ENCODE measurements at regions not wholly inside any gene's neighbourhood (a gene's known extent, or its start where the extent isn't known, plus 50 kb on each side); places are given as distances from the start of the nearest gene placed in this dataset.

DNA sequence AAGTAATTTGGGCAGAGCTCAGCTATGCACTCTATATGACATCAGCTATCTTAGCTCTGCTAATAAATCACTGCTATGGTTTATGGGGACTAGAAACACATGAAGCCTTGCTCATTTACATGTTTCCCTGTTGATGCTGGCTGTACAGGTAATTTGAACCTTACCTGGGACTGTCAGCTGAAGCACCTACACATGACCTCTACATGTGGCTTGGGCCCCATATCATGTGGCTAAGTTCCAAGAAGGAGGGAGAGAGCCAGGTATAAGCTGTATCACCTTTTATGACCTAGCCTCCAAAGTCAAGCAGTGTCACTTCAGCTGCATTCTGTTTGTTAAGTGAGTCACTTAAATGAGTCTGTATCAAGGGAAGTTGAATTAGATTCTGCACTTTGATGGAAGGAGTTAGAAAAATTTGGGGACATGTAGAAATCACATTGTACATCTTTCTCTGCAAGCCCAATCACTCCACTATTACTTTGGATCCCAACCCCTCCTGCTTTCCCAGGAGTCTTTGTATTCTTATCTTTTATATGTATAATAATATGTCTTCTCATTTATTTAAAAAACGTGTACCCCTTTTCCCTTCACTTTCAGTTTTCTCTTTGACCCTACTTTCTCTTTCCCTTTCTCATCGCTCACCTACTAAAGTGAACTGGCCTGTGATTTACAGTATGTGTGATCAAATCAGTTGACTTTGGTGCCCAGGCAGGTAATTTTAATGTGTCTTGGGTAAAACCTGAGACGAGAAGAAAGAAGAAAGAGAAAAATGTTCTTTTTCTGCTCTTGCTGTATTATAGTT, 53.4 kb upstream of the PRKACB start:
- no peak for DNase-seq

DNA sequence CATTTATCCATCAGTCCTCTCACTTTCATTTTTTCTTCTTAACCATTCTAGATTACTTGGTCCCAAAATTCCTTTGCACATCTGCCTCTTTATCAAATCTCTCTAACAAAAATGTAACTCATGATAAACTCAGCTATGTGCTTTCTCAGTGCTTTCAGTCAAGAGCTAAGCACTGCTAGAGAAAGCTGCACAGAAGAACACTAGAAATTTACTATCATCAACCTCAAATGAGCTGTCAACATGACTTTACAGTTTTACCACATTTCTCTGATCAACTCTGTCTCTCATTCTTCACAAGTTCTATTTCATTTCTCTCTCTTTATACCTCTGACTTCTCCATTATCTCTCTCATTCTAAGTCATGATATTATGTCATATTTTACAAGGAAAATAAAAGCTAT, 54.2 kb upstream of the PRKACB start:
- no peak for DNase-seq

DNA sequence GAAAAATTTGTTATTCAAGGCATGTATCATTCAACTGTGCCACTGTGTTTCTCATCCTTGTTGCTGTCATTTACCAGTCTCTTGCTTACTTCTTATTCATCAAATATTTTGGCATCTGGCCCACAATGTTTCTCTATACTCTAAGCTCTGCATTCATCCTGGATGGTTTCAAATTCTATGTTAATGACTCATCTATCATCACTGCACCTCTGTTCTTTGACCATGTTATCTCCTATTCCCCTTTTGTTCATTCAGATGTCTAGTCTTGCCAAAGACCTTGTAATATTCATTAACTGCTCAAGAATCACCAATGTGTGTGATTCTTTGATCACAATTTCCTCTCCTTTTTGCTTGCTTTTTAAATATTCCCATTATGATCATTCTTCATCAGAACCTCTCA, 54.6 kb upstream of the PRKACB start:
- DNase-seq, result no peak

DNA sequence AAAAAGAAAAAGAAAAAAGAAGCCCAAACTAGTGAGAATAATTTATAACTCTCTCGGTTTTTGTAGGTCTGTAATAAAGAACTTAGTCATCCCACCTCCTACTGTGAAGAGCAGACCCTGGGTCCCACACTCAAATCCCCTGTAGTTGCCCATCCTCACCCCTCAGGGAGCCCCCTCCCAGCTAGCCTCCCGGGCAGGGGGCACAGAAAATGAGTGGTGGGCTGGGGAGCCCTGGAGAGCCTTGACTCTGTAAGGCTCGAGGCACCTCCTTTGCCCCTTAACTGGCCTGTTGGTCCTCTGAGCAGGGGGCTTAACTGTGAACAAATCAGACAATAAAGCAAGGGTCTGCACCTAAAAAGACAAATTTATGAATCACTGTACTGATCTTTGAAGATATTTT, 57.5 kb upstream of the PRKACB start:
- DNase-seq, result no peak

DNA sequence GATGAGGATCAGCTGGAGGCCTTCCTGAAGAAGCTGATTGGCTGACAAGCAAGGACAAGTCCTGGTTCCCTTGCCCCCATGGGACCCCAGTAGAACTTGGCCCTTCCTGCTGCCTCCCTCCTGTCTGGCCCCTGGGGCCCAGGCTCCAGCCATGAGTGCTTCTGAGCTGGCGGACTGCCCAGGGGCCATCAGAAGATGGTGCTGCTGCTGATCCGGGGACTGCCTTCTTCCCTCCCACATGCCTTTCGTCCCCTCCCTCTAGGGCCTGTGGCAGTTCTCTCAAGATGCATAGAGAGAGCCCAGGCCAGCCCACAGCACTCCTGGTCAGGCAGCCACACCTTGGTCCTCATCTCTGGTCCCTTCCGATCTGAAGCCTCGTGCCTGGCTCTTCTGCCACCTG, 57.9 kb upstream of the PRKACB start:
- no peak for DNase-seq

DNA sequence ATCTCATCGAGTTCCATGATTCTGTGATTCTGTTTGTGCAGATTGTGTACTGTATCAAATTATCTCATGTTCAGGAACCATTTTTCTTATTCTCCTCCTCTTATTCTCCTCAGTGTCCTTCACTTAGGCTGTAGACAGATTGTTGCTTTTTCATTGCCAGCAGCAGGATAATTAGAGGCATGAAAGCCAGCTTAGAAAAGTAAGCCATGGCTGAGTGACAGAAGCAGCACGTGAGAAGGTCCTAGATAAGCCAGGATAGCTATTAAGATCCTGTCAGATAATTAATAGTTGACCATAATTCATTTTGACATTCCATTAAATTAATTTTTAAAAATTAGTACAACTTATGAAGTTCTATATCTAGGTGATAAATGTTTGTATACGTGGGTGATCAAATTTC, 60.8 kb upstream of the PRKACB start:
- no peak for DNase-seq

DNA sequence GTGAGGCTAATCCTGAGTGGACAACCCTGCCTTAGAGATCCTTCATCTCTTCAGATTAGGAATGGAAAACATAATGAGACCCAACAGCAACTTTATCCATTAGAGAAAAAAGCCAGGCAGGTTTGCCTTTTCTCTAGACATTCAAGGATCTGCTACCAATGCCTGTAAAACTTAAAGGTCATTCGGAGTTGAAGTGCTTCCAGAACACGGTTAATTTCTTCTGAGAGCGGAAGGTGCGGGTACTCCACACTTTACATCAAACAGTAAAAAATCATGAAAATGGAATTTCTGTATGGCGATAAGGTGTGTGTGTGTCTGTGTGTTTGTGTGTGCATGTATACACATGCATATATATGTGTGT, 65.2 kb upstream of the PRKACB start:
- DNase-seq, result no peak

DNA sequence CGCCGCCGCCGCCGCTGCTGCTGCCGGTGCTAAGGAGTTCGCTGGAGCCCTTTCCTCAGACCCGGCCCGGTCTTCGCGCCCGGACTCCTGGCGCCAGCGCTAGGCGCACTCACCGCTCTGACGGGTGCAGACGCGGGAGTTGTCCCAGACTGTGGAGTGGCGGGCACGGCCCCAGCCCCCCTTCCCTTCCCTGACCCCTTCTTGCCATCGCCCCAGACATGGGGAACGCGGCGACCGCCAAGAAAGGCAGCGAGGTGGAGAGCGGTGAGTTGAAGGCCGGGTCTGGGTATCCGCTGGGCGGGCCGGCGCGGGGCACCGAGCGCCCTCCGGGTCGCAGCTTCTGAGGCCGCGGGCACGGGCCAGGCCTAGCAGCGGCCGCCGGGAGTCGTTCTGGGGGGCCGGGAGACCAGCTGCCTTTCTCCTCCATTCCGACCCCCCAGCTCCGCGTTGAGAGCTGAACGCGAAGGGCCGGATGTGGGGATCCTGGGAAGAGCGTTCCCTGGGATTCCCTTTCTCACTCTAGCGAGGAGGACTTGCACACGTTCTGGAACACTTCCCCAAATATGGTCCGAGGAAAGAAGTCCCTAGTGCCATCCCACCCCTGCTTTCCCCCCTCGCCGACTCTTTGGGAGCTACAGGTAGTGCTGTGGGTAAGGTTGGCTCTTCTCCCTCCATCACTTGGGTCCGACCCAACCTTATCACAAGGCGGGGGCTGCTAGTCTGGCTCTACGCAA, 65.8 kb upstream of the PRKACB start:
- DNase-seq, result peak in 2 of 4 experiments; percentile 10 to 26

DNA sequence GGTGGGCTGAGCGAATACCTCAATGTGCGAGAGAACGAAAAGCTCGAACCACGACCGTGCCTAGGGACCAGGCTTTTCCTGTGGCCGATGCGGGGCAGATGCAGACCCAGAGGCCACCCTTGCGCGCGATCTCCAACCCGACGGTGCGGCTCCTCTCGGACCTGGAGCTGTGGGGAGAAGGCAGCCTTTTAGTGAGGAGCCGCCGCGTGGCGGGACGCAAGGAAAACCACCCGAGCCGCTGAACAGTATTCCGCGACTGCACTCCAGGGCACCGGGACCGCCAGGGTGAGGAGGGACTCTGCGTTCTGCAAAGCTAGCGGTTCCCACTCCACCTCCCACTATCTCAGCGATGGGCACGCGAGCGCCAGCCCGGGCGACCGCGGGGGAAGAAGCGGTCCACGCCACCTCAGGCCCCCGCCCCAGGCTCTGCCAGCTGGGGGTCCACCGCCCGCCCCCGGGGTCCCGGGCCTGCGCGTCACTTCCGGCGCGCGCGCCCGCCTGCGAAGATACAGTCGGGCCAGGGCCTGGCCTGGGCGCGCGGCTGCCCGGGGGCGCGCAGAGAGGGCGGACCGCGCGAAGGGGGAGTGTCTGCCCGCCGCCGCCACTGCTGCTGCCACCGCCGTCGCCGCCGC, 66.5 kb upstream of the PRKACB start:
- peak; percentile 26 to 67 (median 36) for DNase-seq

DNA sequence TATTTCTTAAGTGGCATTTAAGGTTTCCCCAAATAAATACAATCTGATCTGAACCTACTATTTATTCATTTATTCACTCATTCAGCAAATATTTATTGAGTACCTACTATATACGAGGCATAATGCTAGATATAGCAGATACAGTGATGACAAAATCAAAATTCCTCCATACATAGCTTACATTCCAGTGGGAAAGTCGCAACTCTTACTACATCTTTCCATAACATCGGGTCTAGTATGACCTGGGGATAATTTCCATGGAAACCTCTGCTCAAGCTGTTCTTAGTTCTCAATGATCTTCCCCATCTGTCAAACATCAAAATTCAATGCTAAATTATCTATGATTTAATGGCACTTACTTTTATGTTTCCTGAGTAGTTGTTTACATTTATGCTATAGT, 70.8 kb upstream of the PRKACB start:
- no peak for DNase-seq

DNA sequence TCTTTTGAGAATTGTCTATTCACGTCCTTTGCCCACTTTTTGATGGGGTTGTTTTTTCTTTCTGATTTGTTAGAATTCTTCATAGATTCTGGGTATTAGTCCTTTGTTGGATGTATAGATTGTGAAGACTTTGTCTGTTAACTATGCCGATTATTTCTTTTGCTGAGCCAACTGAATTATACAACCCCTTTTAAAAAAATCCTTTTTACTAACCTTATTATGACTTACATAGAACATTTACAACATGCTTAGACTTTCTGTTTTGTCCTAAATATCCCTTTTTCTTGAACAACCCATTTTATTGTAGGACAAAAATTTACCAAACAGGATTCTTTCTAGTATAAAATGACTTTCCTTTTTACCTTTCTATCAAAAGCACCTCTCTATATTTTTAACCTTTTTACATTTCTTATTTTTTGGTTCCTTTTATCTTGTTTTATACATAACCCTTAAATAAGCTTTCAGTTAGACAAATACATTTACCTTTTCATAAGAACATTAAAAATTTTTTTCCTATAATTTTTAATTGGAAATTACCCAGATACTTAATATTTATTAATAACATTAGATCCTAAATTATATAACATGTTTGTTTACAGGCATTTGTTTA, 70.4 kb upstream of the TTLL7 start:
- no peak for DNase-seq

DNA sequence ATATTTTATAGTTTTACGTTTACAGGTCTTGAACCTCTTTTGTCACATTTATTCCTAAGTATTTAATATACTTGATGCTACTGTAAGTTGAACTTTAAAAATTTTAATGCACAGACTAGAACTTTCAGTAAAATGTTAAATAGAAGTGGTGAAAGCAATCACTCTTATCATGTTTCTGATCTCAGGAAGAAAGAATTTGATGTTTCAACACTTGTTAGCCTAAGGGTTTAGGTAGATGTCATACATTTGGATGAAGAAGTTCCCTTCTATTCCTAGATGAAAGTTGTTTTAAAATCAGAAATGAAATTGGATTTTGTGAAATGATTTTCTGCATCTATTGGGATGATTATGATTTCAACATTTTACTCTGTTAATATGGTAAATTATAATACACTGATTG, 63.6 kb upstream of the TTLL7 start:
- DNase-seq, result no peak

DNA sequence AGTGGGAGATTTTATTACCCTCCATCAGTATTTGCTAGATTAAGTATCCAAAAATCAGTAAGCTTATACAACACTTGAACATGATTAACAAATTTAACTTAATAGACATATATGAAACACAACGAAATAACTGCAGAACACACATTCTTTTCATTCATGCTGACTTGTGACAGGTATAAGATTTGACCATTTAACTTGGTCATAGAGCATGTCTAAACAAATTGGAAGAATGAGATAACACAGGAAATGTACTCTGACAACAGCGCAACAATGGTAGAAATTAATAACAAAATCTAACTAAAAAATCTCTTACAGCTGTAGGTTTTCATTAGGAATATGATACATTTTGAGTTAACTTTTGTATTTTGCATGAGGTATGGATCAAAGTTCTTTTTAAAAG, 62.4 kb upstream of the TTLL7 start:
- DNase-seq, result no peak

DNA sequence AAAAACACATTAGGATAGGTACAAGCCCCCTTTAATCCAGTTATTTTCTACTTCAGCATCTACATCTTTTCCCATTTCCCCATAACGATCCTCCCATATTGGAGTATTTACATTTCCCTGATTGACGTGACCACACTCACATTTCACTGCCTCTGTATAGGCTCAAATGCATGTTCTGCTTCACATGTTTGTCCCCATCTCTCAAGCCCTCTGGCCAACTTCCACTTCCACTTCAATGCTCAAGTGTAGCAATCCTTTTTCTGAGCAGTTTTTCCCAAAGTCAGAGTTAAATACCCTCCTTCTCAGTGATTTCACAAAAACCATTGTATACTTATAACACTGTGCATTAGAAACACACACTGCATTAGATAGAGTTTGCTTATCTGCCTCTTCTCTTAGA, 61.8 kb upstream of the TTLL7 start:
- no peak for DNase-seq

DNA sequence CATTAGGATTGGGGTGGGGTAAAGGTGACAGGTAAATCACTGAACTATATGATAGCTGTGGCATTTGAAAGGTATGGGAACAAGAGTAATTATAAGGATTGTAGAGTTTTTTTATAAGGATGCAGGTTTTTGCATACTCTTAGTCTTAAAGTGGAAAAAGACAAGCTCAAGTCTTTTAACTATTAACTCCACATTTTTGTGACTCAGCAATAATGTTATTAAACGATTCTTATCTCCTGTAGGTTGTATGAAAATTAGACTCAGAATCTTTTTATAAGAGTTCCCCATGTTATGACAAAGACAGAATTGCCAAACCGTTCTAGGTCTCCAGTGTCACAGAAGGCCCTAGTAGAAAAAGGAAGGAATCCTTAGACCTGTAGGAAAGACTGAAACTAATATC, 49.9 kb upstream of the TTLL7 start:
- no peak for DNase-seq

Measured in activated naive CD4-positive, alpha-beta T cell (primary cell).